IPS DF 19.7 (cell line): ENCODE measurements at regions not wholly inside any gene's neighbourhood (a gene's known extent, or its start where the extent isn't known, plus 50 kb on each side); places are given as distances from the start of the nearest gene placed in this dataset.
"Not testable (repeated sequence)": the region's sequence is repeated elsewhere in the genome, so short reads cannot be mapped to it uniquely, and the experiment has no call there.

Source experiments
- DNase-seq: peaks from one replicate; pipeline ENCODE4 v3.0.0-alpha.2; 2013; ENCODE audit warnings: low read depth, low spot score

- not testable (repeated sequence) for DNase-seq
Measured at GRCh38 chr1:146641534-146641933, 296.6 kb upstream of the NBPF12 start.

DNA sequence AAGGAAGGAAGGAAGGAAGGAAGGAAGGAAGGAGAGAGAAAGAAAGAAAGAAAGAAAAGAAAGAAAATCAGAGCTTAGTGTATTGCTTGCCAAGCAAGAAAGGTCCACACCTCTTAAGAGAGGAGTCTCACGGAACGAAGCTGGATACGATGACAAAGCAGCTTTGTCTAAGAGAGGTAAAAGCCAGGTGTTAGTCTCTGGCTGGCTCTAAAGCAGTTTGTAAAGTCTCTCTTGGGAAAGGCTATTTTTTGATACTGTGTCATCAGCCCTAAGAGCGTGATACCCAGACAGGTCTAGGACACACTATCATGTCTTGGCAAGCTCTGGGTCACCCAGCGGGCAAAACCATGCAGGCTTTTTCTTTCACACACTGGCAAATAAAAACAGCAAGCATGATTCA is 297.5 kb upstream of the NBPF12 start:
- not testable (repeated sequence) for DNase-seq

GRCh38 chr1:146630302-146630701 is 307.8 kb upstream of the NBPF12 start:
- not testable (repeated sequence) for DNase-seq

DNA sequence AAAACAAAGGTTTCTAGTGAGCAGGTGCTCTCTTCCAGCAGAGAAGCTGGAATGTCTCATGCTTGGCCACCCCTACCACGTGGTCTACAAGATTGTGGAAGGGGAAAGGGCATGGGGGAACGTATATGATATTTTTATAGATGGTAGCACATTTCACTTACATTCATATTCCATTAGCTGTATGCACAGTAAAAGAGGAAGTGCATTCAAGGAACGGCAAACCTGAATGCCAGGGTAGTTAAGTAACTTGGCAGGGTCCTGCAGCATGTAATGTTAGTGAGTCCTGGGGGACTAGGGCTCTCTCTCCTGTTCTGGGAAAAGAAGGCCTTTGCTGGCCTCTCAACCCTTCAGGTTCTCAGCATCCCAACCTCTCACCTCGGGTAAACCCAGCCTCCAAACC is 319.5 kb upstream of the NBPF12 start:
- DNase-seq: not testable (repeated sequence)

- DNase-seq: not testable (repeated sequence)
Measured at GRCh38 chr1:146604681-146605080, 333.4 kb upstream of the NBPF12 start.

GRCh38 chr1:146600720-146601307 is 337.3 kb upstream of the NBPF12 start:
- not testable (repeated sequence) for DNase-seq

DNA sequence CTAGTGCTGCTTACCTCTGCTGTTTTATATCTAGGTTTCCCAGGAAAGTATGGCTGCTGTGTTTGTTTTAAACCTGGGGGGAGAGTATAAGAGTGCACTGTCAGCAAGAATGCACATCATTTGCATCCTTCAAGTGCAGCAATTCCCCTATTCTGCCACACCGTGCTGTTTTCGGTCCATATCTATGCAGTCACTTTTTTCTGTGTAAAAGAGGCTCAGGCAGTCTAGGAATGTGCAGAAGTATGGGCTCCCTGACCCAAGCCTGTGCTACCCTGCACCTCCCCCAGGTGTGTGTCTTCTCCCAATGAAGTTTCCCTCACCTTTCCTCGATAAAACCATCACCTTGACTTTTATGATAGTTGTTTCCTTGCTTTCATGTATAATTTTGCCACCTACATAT is 338.2 kb upstream of the NBPF12 start:
- not testable (repeated sequence) for DNase-seq

DNA sequence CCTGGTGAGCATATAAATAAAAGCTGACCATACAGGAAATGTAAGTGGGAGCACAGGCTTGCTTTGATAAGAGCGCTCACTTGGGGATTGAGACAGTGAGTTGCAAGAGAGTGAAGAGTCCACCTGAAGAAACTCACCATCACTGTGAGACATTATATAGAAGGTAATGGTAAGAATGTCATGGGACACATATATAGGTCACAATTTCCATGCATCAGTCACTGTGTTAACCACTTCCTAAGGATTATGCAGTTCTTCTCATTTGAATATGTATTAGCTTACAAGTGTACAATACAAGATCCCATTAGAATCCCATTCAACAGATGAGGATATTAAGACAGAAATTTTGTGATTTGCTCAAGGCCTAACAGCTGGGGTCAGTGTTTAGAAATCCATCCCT is 352.4 kb upstream of the NOTCH2NLA start:
- not testable (repeated sequence) for DNase-seq

GRCh38 chr1:146567541-146567940 is 338.7 kb upstream of the NOTCH2NLA start:
- not testable (repeated sequence) for DNase-seq

DNA sequence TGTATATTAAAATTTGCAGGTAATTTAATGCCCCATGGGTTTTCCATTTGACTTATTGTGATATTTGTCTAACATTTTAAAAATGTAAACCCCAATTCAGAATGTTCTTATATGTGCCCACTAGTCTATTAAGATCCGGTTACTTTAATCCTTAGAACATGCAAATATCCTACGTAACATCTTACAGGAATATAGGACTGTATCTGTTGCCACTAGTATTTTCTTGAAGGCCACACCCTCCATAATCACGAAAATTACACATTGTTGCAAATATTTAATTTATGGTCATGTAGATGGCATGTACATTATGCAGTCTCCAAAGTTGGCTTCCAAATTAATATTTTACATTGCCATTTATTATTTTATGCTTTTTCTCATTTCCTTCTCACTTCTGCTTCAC is 329.2 kb upstream of the NOTCH2NLA start:
- DNase-seq: not testable (repeated sequence)

- not testable (repeated sequence) for DNase-seq
Measured at GRCh38 chr1:146556405-146556804, 327.6 kb upstream of the NOTCH2NLA start.

DNA sequence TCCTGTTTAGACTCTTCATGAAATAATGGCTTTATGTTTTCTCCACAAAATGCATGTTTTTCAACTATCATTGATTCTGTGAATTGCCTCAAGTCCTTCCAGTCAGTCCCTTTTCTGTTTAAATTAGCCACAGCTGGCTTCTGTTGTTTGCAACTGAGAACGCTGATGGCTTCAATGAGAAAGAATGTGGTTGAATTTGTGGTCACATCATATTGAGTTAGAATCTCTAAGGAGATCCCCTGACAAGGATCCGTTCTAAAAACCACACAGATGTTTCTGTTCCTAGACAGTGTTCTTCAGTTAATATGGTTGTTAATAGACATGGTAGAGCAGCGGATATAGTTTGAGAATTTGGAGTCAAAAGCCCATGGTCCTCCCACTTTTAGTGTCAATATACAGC is 323.6 kb upstream of the NOTCH2NLA start:
- not testable (repeated sequence) for DNase-seq

GRCh38 chr1:146548684-146549083 is 319.9 kb upstream of the NOTCH2NLA start:
- DNase-seq: not testable (repeated sequence)

DNA sequence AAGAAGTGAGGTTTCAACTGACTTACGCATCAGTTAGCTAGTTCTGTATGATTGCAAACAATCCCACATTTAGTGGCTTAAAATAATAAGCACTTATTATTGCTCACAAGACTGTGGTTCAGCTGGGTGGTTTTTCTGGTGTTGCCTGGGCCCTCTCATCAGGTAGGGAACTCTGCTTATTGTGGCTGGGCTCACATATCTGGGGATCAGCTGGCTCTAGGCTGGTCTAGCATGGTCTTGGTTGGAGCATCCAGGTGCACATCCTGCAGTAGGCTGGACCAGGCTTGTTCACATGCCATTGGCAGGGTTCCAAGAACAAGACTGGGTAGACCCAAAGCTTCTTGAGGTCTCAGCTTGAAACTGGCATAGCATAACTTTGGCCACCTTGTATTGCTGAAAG is 317.4 kb upstream of the NOTCH2NLA start:
- DNase-seq: not testable (repeated sequence)

GRCh38 chr1:146537775-146538373 is 309.1 kb upstream of the NOTCH2NLA start:
- DNase-seq: not testable (repeated sequence)

- DNase-seq: not testable (repeated sequence)
Measured at GRCh38 chr1:146536028-146536427, 307.2 kb upstream of the NOTCH2NLA start.

DNA sequence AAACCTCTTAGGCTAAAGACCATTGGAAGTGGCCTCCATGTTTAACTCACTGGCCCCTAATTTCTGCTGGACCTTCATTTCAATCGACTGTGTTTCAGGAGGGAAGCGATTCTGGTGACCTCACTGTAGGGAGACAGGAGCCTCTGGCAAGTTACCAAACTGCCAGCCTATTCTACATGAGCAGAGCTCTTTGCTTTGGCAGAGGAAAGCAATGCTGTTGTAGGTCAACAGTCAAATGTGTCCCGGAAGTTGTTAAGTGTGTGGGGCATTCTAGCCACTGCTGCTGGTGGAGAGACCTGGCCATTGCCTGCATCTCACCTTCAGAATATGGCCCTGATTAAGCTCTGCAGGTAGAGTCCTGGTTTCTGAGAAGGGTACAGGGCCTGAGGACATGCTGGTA is 306.8 kb upstream of the NOTCH2NLA start:
- not testable (repeated sequence) for DNase-seq

DNA sequence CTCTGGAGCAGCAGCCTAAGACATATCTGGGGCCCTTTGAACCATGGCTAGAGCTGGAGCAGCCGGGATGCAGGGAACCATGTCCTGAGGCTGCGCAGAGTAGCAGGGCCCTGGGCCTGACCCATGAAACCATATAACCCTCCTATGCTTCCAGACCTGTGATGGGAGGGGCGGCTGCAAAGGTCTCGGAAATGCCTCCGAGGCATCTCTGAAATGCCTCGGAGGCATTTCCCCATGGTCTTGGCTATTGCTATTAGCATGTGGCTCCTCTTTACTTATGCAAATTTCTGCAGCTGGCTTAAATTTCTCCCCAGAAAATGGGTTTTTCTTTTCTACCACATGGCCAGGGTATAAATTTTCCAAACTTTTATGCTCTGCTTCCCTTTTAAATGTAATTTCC is 302.1 kb upstream of the NOTCH2NLA start:
- not testable (repeated sequence) for DNase-seq

- DNase-seq: not testable (repeated sequence)
Measured at GRCh38 chr1:146522812-146523211, 294.0 kb upstream of the NOTCH2NLA start.

- DNase-seq: not testable (repeated sequence)
Measured at GRCh38 chr1:146522345-146522744, 293.5 kb upstream of the NOTCH2NLA start.

- not testable (repeated sequence) for DNase-seq
Measured at GRCh38 chr1:146521804-146522203, 293.0 kb upstream of the NOTCH2NLA start.

DNA sequence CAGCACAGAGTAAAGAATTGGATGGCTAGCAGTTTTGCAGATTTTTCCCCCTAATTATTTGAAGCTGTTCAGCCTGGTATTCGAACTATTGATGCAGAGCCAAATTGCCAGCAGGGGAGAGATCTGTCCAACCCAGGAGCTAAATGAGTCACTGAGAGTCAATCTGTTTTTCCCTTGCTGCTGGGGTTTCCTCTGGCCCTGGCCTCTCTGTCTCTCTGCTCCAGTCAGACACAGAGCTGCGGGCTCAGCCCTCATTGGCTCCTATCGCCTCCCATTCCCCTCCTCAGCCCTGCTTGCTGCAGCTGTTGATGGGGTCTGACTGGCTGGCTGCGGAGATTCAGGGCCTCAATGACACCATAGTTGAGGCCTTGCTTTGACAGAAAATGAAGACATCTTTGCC is 284.9 kb upstream of the NOTCH2NLA start:
- DNase-seq: not testable (repeated sequence)

DNA sequence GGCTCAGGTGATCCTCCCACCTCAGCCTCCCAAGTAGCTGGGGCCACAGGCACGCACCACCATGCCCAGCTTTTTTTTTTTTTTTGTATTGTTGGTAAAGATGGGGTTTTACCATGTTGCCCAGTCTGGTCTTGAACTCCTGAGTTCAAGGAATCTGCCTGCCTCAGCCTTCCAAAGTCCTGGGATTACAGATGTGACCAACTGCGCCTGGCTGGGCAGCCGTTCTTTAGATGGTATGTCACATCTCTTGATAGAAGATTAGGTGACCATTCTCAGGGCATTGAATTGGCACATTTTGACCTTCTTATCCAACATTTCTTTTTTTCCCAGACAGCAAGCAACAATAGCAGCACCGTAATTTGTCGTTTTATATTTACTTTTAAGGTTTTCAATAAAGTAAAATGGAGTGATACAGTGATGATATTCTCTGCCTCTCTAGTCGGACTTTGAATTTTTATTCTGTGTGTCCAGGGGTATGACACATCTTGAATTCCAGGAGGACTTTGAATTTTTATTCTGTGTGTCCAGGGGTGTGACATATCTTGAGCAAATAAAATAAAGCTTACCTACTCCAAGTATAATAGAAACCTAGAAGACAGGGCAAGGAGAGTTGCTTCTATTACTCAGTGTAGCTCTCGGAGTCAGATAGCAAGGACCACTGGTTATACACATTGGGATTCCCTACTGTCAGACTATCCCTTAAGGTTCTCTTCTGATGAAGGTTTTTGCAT is 282.4 kb upstream of the NOTCH2NLA start:
- DNase-seq: not testable (repeated sequence)
